DOHH2 (cell line): ENCODE measurements at regions not wholly inside any gene's neighbourhood (a gene's known extent, or its start where the extent isn't known, plus 50 kb on each side); places are given as distances from the start of the nearest gene placed in this dataset.

Experiments used
- H3F3A ChIP-seq: fragments of 200-600 bp; sonication (generic), shearing (Covaris generic); 2 replicates; pipeline ENCODE4 v1.6.0; 2016; ENCODE audit warnings: antibody characterized with exemption, mild to moderate bottlenecking; ENCODE audit not compliant: control insufficient read depth, insufficient read depth
- H3K27ac ChIP-seq: fragments of 200-600 bp; sonication (generic); 2 replicates; pipeline ENCODE4 v1.5.1; 2014; ENCODE audit warnings: low read depth, mild to moderate bottlenecking, low read length, moderate library complexity
- H3K27me3 ChIP-seq: fragments of 200-600 bp; sonication (generic); 2 replicates; pipeline ENCODE4 v1.6.1; 2014; ENCODE audit warnings: mild to moderate bottlenecking, low read length, mixed read lengths; ENCODE audit not compliant: control insufficient read depth
- H3K36me3 ChIP-seq: fragments of 200-600 bp; sonication (generic); 2 replicates; pipeline ENCODE4 v1.6.1; 2014; ENCODE audit warnings: mild to moderate bottlenecking, low read length, moderate library complexity, mixed read lengths; ENCODE audit not compliant: control insufficient read depth
- H3K4me1 ChIP-seq: fragments of 200-600 bp; sonication (generic); 2 replicates; pipeline ENCODE4 v1.6.1; 2014; ENCODE audit warnings: mild to moderate bottlenecking, low read length, mixed read lengths; ENCODE audit not compliant: control insufficient read depth
- H3K4me2 ChIP-seq: fragments of 200-600 bp; sonication (generic); 2 replicates; pipeline ENCODE4 v1.6.0; 2014; ENCODE audit warnings: mild to moderate bottlenecking, low read length, moderate library complexity
- H3K4me3 ChIP-seq: fragments of 200-600 bp; sonication (generic); 2 replicates; pipeline ENCODE4 v1.5.1; 2014; ENCODE audit warnings: mild to moderate bottlenecking, low read length, mixed read lengths
- H3K79me2 ChIP-seq: fragments of 200-600 bp; sonication (generic); 2 replicates; pipeline ENCODE4 v1.6.1; 2014; ENCODE audit warnings: mild to moderate bottlenecking, low read length, mixed read lengths; ENCODE audit not compliant: control insufficient read depth
- H3K9me2 ChIP-seq: fragments of 200-600 bp; sonication (generic); replicated peaks from 2 replicates; pipeline ENCODE4 v1.6.1; 2014; ENCODE audit warnings: mild to moderate bottlenecking, low read length, mixed read lengths; ENCODE audit not compliant: control insufficient read depth
- H3K9me3 ChIP-seq: fragments of 200-600 bp; sonication (generic); 2 replicates; pipeline ENCODE4 v1.6.1; 2014; ENCODE audit warnings: antibody characterized with exemption, low read length, mixed read lengths; ENCODE audit not compliant: control insufficient read depth, insufficient read depth
- H4K20me1 ChIP-seq: fragments of 200-600 bp; sonication (generic); 2 replicates; pipeline ENCODE4 v1.6.0; 2014; ENCODE audit warnings: low read depth, mild to moderate bottlenecking, antibody characterized with exemption, low read length, moderate library complexity; ENCODE audit not compliant: control insufficient read depth, insufficient read depth
- CTCF ChIP-seq: fragments of 200-600 bp; sonication (generic); IDR thresholded peaks from one replicate; pipeline ENCODE4 v1.5.1; 2014; ENCODE audit warnings: antibody characterized with exemption, mild to moderate bottlenecking, low read depth, low read length; ENCODE audit not compliant: poor library complexity, severe bottlenecking
- EZH2phosphoT487 ChIP-seq: fragments of 200-600 bp; sonication (generic); IDR thresholded peaks from 2 replicates; pipeline ENCODE4 v1.6.1; 2017; ENCODE audit warnings: borderline replicate concordance, mild to moderate bottlenecking, antibody characterized with exemption, low read length, moderate library complexity, mixed read lengths

- Histone ChIP-seq H3K9me3 (no peaks in the 10 kb centered on the region), H3K4me1 (no peaks in the 10 kb centered on the region), H3K4me3 (no peak overlapping the region), H3K27ac (no peak overlapping the region), H3K27me3 (no peaks in the 10 kb centered on the region), H3F3A (no peaks in the 10 kb centered on the region), H3K36me3 (no peaks in the 10 kb centered on the region), H3K4me2 (no peak overlapping the region), H4K20me1 (no peaks in the 10 kb centered on the region), H3K79me2 (no peaks in the 10 kb centered on the region), H3K9me2 (no peaks in the 10 kb centered on the region)
- TF ChIP-seq CTCF = no peak
Observed at GRCh38 chr1:36591278-36591677, 108.6 kb upstream of the CSF3R start.

- H3K27me3 ChIP-seq = no peaks in the 10 kb centered on the region
- TF ChIP-seq CTCF (no peak), EZH2phosphoT487 (no peak)
- no peaks in the 10 kb centered on the region for H3K9me3 ChIP-seq
- H3K4me1 ChIP-seq = no peaks in the 10 kb centered on the region
- no peaks in the 10 kb centered on the region for H3K36me3 ChIP-seq
- H3F3A ChIP-seq = no peaks in the 10 kb centered on the region
- H3K27ac ChIP-seq = no peak overlapping the region
- H4K20me1 ChIP-seq = no peaks in the 10 kb centered on the region
- H3K4me2 ChIP-seq = no peak overlapping the region
- no peak overlapping the region for H3K4me3 ChIP-seq
- H3K79me2 ChIP-seq = no peaks in the 10 kb centered on the region
- no peaks in the 10 kb centered on the region for H3K9me2 ChIP-seq
Observed at GRCh38 chr1:36590771-36591170, 108.1 kb upstream of the CSF3R start.

- no peak overlapping the region for H3K4me2 ChIP-seq
- no peaks in the 10 kb centered on the region for H3K9me2 ChIP-seq
- H3K9me3 ChIP-seq = no peaks in the 10 kb centered on the region
- no peaks in the 10 kb centered on the region for H4K20me1 ChIP-seq
- no peaks in the 10 kb centered on the region for H3K36me3 ChIP-seq
- no peaks in the 10 kb centered on the region for H3K27me3 ChIP-seq
- H3K79me2 ChIP-seq = no peaks in the 10 kb centered on the region
- no peak overlapping the region for H3K4me3 ChIP-seq
- no peaks in the 10 kb centered on the region for H3F3A ChIP-seq
- no peak overlapping the region for H3K27ac ChIP-seq
- no peaks in the 10 kb centered on the region for H3K4me1 ChIP-seq
- TF ChIP-seq EZH2phosphoT487 (no peak), CTCF (no peak)
Observed at GRCh38 chr1:36590264-36590663, 107.6 kb upstream of the CSF3R start.

GRCh38 chr1:36588972-36589371 lies 106.3 kb upstream of the CSF3R start:
- H3F3A ChIP-seq = no peaks in the 10 kb centered on the region
- H3K4me3 ChIP-seq = no peak overlapping the region
- no peaks in the 10 kb centered on the region for H3K36me3 ChIP-seq
- H3K79me2 ChIP-seq = no peaks in the 10 kb centered on the region
- no peak overlapping the region for H3K4me2 ChIP-seq
- H3K4me1 ChIP-seq = no peaks in the 10 kb centered on the region
- H3K9me3 ChIP-seq = no peaks in the 10 kb centered on the region
- H4K20me1 ChIP-seq = no peaks in the 10 kb centered on the region
- H3K27ac ChIP-seq = no peak overlapping the region
- TF ChIP-seq EZH2phosphoT487 (no peak), CTCF (no peak)
- no peaks in the 10 kb centered on the region for H3K27me3 ChIP-seq
- H3K9me2 ChIP-seq = no peaks in the 10 kb centered on the region
